Stimulated activated CD4-positive, alpha-beta T cell treated with anti-CD3 and anti-CD28 coated beads, Interleukin-4, amount 100 ng/mL, for 48 hours (primary cell): ENCODE measurements at regions not wholly inside any gene's neighbourhood (a gene's known extent, or its start where the extent isn't known, plus 50 kb on each side); places are given as distances from the start of the nearest gene placed in this dataset.

ENCODE experiments used
- DNase-seq, 2 donors: peaks; one replicate each; pipeline ENCODE4 v3.0.0-alpha.2; 2020; ENCODE audit warnings: low read depth in 2 of 2

- DNase-seq = no peak
Observed at GRCh38 chr16:65681406-65681805, 559.5 kb upstream of the CDH11 start.

- no peak for DNase-seq
Observed at GRCh38 chr16:65679785-65680184, 557.9 kb upstream of the CDH11 start.

- DNase-seq = no peak
Observed at GRCh38 chr16:65675161-65675560, 553.3 kb upstream of the CDH11 start.

DNA sequence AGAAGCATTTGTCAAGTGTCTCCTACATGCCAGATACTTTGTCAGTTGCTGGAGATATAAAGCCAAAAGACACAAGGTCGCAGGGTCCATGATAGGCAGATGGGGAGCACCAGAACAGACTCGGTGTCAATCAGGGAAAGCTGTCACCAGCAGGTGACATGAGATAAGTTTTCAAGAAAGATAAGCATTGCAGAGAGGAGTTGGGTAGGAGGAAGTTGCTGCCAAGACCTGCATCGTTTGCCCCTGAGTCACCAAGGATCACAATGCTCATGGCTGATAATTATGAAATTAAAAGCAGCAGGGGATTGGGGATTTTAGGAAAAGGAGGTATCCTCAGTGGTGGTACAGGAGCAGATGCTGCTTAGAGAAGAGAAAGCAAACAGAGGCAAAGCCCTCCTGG is 551.1 kb upstream of the CDH11 start:
- no peak for DNase-seq

- no peak for DNase-seq
Observed at GRCh38 chr16:65671071-65671470, 549.2 kb upstream of the CDH11 start.

- no peak for DNase-seq
Observed at GRCh38 chr16:65668064-65668595, 546.3 kb upstream of the CDH11 start.

GRCh38 chr16:65667011-65667578 is 545.2 kb upstream of the CDH11 start:
- no peak for DNase-seq

DNA sequence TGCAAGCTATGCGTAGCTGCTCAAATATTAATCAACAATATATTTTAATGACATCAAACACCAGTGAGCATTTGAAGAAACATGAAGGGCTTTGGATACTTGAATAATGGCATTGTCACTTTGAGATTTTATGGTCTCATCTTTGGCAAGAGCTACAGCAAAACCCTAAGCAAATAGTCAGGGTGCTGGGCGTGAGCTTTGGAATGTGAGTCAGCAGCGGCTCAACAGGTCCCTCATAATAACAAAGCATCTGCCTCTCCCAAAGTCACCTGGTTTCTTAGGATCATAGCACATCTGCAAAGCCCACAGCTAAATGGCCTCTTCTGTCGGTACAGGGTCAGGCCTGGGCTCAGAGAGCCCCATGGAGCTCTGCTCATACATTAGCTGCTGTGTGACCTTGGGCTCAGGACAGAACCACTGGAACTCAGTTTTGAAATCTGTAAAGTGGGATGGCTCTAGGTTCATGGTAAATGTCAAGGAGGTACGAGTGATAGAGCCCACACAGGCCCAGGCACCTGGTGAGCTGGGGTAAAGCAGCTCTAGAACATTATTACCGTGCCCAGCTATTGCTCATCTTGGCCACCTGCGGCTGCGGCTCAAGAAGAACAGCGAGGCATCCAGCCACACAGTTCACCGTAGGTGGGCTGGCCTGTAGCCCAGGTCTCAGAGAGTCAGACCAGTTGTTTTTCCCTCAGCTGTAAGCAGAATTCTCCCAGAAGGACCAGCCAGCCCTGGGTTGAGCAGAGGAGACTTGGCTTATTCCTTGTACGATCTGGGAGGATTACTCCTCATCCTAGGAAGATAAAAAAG is 544.5 kb upstream of the CDH11 start:
- DNase-seq = no peak

DNA sequence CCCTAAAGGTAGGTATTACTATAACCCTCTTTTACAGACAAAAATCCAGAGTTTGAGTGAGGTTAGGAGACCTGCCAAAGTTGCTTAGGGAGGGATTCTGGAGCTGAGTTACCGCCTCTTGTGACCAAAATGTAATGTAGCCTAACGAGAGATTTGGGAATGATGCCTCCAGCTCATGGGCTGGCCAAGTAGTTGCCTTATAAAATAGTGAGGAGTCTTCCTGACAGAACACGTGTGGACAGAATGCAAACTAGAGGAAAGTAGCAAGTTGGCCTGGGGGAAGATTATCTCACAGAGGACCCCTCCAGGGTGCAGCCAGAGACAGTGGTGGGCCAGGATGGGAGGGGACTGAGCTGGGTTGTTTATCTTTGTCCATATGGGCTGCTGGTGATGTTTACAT is 543.7 kb upstream of the CDH11 start:
- no peak for DNase-seq

DNA sequence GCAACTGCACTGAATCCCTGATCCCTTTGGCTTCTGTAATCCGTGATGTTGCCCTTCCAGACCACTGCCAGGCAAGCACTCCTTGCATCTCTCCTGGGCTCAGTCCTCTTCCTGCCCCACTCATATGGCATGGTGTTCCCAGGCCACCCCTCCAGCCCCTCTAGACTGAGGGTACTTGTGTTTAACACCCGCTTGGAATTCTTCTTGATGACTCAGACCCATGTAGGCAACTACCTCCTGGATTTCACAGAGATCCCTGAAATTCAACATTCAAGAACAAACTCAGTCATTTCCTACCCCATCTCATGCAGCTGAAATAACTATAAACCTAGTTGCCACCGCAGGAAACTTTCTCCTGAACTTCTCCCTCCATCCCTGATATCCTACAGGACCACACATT is 541.9 kb upstream of the CDH11 start:
- DNase-seq = no peak

- no peak for DNase-seq
Observed at GRCh38 chr16:65662256-65662655, 540.4 kb upstream of the CDH11 start.

- no peak for DNase-seq
Observed at GRCh38 chr16:65661558-65661957, 539.7 kb upstream of the CDH11 start.

DNA sequence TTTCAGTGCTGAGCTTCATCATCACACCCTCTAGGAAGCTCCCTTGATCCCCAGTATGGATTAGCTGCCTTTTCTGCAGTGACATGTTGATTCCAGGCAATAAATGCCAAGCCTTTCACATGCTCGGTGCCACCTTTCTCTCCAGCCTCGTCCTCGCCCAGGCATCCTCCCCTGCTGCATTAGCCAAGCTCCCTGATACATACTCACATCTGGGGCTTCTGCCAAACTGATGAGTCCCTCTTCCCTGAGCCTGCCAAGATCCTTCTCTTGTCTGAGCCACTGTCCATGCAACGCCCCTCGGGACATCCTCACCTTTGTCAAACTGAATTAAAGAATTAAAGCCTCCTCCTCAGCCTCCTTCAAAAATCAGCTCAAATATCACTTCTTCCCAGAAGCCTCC is 538.5 kb upstream of the CDH11 start:
- no peak for DNase-seq

- DNase-seq = no peak
Observed at GRCh38 chr16:65659758-65660157, 537.9 kb upstream of the CDH11 start.

GRCh38 chr16:65658787-65659220 is 536.9 kb upstream of the CDH11 start:
- DNase-seq = no peak

GRCh38 chr16:65658349-65658748 is 536.5 kb upstream of the CDH11 start:
- no peak for DNase-seq

- DNase-seq = no peak
Observed at GRCh38 chr16:65657556-65657955, 535.7 kb upstream of the CDH11 start.

GRCh38 chr16:65657071-65657494 is 535.2 kb upstream of the CDH11 start:
- no peak for DNase-seq

GRCh38 chr16:65655802-65656201 is 533.9 kb upstream of the CDH11 start:
- DNase-seq = no peak

DNA sequence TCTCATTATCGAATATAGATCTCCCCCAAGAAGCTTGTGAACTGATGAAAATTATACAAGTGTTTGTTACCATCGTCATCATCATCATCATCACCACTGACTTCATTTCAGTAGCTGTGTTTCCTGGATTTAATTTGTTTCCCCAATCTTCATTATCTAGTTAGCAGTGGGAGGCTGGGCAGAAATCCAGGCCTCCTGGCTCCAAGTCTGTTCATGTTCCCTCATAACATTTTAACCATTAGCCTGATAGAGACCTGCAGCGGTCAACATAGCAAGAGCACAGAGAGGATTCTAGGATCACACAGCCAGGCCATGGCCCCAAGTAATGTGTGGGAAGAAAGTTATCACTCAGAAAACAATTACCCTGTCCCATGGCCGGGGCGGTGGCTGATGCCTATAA is 526.2 kb upstream of the CDH11 start:
- DNase-seq = no peak

- DNase-seq = no peak
Observed at GRCh38 chr16:65644821-65645220, 523.0 kb upstream of the CDH11 start.

GRCh38 chr16:65641762-65642289 is 520.0 kb upstream of the CDH11 start:
- DNase-seq = no peak
